LNCaP clone FGC (cell line): ENCODE measurements at regions not wholly inside any gene's neighbourhood (a gene's known extent, or its start where the extent isn't known, plus 50 kb on each side); places are given as distances from the start of the nearest gene placed in this dataset.
"Not testable (repeated sequence)": the region's sequence is repeated elsewhere in the genome, so short reads cannot be mapped to it uniquely, and the experiment has no call there.

Experiments
- DNase-seq: peaks from one replicate; pipeline ENCODE4 v3.0.0-alpha.2; 2011; ENCODE audit warnings: low read depth
- H3K4me3 ChIP-seq: 2 replicates; pipeline ENCODE4 v1.5.1; 2011; ENCODE audit warnings: mild to moderate bottlenecking, low read depth, low read length, control low read depth
- TF ChIP-seq, protein P1 (sequence below): IDR thresholded peaks from 2 replicates; pipeline ENCODE4 v1.5.1; 2012; ENCODE audit warnings: mild to moderate bottlenecking; ENCODE audit not compliant: control insufficient read depth, insufficient read depth; ENCODE audit errors: extremely low read depth

DNA sequence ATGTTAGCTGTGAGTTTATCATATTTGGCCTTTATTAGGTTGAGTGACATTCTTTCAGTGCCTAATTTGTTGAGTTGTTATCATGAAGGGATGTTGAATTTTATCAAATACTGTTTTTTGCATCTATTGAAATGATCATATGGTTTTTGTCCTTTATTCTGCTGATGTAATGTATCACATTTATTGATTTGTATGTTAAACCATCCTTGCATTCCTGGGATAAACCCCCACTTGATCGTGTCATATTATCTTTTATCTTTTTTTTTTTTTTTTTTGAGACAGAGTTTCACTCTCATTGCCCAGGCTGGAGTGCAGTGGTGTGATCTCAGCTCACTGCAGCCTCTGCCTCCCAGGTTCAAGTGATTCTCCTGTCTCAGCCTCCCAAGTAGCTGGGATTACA is 51.9 kb upstream of the MFGE8 start:
- not testable (repeated sequence) for DNase-seq, H3K4me3 ChIP-seq

DNA sequence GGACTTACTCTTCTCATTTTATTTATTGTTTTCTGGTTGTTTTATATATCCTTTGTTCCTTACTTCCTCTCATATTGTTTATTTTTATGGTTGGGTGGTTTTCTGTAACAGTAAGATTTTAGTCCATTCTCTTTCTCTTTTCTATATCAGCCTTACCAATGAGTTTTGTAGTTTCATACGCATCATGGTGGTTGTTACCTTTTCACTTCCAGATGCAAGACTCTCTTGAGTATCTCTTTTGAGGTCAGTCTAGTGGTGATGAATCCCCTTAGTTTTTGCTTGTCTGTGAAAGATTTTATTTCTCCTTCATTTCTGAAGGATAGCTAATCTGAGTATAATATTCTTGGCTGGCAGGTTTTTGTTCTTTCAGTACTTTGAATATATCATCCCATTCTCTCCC is 57.1 kb upstream of the MFGE8 start:
- no peak overlapping the region for H3K4me3 ChIP-seq
- TF ChIP-seq, protein P1, sequence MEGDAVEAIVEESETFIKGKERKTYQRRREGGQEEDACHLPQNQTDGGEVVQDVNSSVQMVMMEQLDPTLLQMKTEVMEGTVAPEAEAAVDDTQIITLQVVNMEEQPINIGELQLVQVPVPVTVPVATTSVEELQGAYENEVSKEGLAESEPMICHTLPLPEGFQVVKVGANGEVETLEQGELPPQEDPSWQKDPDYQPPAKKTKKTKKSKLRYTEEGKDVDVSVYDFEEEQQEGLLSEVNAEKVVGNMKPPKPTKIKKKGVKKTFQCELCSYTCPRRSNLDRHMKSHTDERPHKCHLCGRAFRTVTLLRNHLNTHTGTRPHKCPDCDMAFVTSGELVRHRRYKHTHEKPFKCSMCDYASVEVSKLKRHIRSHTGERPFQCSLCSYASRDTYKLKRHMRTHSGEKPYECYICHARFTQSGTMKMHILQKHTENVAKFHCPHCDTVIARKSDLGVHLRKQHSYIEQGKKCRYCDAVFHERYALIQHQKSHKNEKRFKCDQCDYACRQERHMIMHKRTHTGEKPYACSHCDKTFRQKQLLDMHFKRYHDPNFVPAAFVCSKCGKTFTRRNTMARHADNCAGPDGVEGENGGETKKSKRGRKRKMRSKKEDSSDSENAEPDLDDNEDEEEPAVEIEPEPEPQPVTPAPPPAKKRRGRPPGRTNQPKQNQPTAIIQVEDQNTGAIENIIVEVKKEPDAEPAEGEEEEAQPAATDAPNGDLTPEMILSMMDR = no peak
- DNase-seq = no peak

DNA sequence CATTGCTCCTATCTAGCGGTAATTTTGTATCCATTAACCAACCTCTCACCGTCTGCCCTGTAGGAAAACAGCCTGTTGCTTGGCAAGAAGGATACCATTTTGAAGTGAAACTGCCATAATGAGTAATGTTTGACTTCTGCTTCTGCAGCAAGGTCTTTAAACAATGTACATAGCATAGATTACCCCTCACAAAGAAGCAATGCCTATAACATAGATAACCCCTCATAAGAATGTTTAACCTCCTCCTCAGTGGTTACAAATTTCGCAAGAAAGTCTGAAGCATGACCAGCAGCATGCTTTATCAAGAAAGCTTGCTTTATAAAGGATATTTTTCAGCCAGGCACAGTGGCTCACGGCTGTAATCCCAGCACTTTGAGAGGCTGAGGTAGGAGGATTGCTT is 61.2 kb upstream of the MFGE8 start:
- TF ChIP-seq, protein P1 = no peak
- no peak overlapping the region for H3K4me3 ChIP-seq
- no peak for DNase-seq

DNA sequence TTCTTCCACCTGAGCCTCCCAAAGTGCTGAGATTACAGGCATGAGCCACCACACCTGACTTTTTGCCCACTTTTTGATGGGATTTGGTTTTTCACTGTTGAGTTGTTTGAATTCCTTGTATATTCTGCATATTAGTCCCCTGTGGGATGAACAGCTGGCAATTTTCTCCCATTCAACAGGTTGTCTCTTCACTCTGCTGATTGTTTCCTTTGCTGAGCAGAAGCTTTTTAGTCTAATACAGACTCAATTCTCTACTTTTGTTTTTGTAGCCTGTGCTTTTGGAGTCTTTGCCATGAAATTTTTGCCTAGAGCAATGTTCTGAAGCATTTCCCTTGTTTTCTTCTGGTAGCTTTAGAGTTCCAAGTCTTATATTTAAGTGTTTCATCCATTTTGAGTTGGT is 62.7 kb upstream of the MFGE8 start:
- DNase-seq = no peak
- TF ChIP-seq, protein P1 = no peak

DNA sequence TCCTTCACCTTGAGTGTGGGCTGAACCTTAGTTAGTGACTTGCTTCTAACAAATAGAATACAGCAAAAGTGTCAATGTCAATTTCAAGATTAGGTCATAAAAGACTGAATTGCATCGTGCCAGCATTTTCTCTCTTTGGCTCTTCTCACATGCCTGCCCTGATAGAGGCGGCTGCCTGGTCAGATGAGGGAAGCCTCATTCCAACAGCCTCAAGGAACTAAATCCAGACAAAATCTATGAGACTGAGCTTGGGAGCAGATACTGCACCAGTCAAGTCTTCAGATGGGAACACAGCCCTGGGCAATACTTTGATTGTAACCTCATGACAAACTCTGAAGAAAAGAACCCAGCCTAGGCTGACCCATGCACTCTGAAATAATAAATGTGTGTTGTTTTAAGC is 63.5 kb upstream of the MFGE8 start:
- no peak for DNase-seq
- TF ChIP-seq, protein P1 = no peak
- H3K4me3 ChIP-seq = no peak overlapping the region

More for the DNA sequence above, 62.7 kb upstream of the MFGE8 start:
- no peak overlapping the region for H3K4me3 ChIP-seq

DNA sequence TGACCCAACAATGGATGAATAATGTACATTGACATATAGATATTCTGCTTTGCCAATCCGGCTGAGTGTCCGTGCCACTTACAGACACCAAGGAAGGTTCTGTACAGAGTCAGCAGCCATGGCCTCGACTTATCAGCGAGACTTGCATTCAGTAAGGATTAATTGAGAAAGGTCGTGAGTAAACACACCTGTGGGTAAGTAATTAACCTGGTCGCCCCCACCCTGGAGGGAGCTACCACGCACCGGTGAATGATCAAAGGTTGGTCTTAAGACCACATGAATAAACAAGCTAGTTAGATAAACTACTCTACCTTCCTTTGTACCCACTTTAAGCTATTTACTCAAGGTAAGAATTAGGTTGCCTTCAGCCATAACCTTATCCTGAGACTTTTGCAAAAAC is 66.5 kb upstream of the MFGE8 start:
- no peak for DNase-seq
- no peak overlapping the region for H3K4me3 ChIP-seq
- TF ChIP-seq, protein P1 = no peak

DNA sequence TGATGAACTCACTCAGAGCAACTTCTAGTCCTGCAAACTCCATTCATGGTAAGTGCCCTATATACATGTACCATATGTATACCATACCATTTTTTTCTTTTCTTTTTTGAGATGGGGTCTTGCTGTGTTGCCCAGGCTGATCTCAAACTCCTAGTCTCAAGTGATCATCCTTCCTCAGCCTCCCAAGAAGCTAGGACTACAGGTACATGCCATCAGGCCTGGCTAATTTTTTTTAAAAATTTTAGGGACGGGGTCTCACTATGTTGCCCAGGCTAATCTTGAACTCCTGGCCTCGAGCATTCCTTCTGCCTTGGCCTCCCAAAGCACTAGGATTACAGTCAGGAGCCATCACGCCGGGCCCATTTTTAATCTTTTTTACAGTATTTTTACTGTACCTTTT is 67.3 kb upstream of the MFGE8 start:
- H3K4me3 ChIP-seq = no peak overlapping the region
- TF ChIP-seq, protein P1 = no peak
- no peak for DNase-seq
